H9 (cell line): ENCODE measurements at regions not wholly inside any gene's neighbourhood (a gene's known extent, or its start where the extent isn't known, plus 50 kb on each side); places are given as distances from the start of the nearest gene placed in this dataset.

Experiments used
- DNase-seq: peaks from one replicate; pipeline ENCODE4 v3.0.0-alpha.2; 2017
- H2AFZ ChIP-seq: one replicate; pipeline ENCODE4 v1.6.1; 2013; ENCODE audit warnings: mild to moderate bottlenecking, low read length, control low read depth, moderate library complexity
- H2AK5ac ChIP-seq: 2 replicates; pipeline ENCODE4 v1.6.1; 2013; ENCODE audit warnings: low read length, control low read depth, mixed read lengths; ENCODE audit not compliant: insufficient read length
- H2BK120ac ChIP-seq: one replicate; pipeline ENCODE4 v1.6.1; 2013; ENCODE audit warnings: low read depth, mild to moderate bottlenecking, low read length, control low read depth, inconsistent platforms; ENCODE audit not compliant: poor library complexity, severe bottlenecking
- H2BK12ac ChIP-seq: 2 replicates; pipeline ENCODE4 v1.6.1; 2013; ENCODE audit warnings: low read length, control low read depth, mixed read lengths, low read depth; ENCODE audit not compliant: insufficient read length
- H2BK15ac ChIP-seq: 2 replicates; pipeline ENCODE4 v1.6.1; 2013; ENCODE audit warnings: low read depth, low read length, control low read depth
- H2BK20ac ChIP-seq: one replicate; pipeline ENCODE4 v1.6.1; 2013; ENCODE audit warnings: low read depth, mild to moderate bottlenecking, low read length, control low read depth, inconsistent platforms; ENCODE audit not compliant: poor library complexity, severe bottlenecking
- H2BK5ac ChIP-seq: 2 replicates; pipeline ENCODE4 v1.6.1; 2013; ENCODE audit warnings: low read length, control low read depth, mixed read lengths; ENCODE audit not compliant: insufficient read length
- H3K14ac ChIP-seq: 2 replicates; pipeline ENCODE4 v1.6.1; 2013; ENCODE audit warnings: low read length, control low read depth; ENCODE audit not compliant: insufficient read depth
- H3K18ac ChIP-seq: 2 replicates; pipeline ENCODE4 v1.6.1; 2013; ENCODE audit warnings: low read depth, mild to moderate bottlenecking, mixed read lengths, low read length, control low read depth; ENCODE audit not compliant: insufficient read length
- H3K23ac ChIP-seq: 2 replicates; pipeline ENCODE4 v1.6.1; 2013; ENCODE audit warnings: low read length, control low read depth, mixed read lengths, low read depth; ENCODE audit not compliant: insufficient read length
- H3K23me2 ChIP-seq: 2 replicates; pipeline ENCODE4 v1.6.1; 2013; ENCODE audit warnings: low read depth, mild to moderate bottlenecking, mixed read lengths, low read length, control low read depth; ENCODE audit not compliant: insufficient read length, poor library complexity, severe bottlenecking
- H3K27ac ChIP-seq: 2 replicates; pipeline ENCODE4 v1.5.1; 2013; ENCODE audit warnings: low read length, control low read depth, mixed read lengths, low read depth; ENCODE audit not compliant: insufficient read length
- H3K27me3 ChIP-seq: 2 replicates; pipeline ENCODE4 v1.6.1; 2013; ENCODE audit warnings: low read length, control low read depth, inconsistent platforms; ENCODE audit not compliant: insufficient read depth
- H3K4ac ChIP-seq: 2 replicates; pipeline ENCODE4 v1.6.1; 2013; ENCODE audit warnings: low read depth, mild to moderate bottlenecking, control low read depth, inconsistent platforms, low read length, moderate library complexity
- H3K4me1 ChIP-seq: 2 replicates; pipeline ENCODE4 v1.6.1; 2013; ENCODE audit warnings: low read length, control low read depth, inconsistent platforms; ENCODE audit not compliant: insufficient read depth
- H3K4me2 ChIP-seq: 2 replicates; pipeline ENCODE4 v1.6.1; 2013; ENCODE audit warnings: low read length, control low read depth, mixed read lengths; ENCODE audit not compliant: insufficient read length, insufficient read depth
- H3K56ac ChIP-seq: 2 replicates; pipeline ENCODE4 v1.6.1; 2013; ENCODE audit warnings: low read depth, mild to moderate bottlenecking, mixed read lengths, low read length, control low read depth; ENCODE audit not compliant: insufficient read length
- H3K79me1 ChIP-seq: 2 replicates; pipeline ENCODE4 v1.6.1; 2013; ENCODE audit warnings: low read depth, mild to moderate bottlenecking, moderate library complexity, low read length, control low read depth, inconsistent platforms; ENCODE audit not compliant: insufficient read depth, poor library complexity, severe bottlenecking
- H3K79me2 ChIP-seq: 2 replicates; pipeline ENCODE4 v1.6.1; 2013; ENCODE audit warnings: low read length, control low read depth, inconsistent platforms; ENCODE audit not compliant: insufficient read depth
- H3K9ac ChIP-seq: 2 replicates; pipeline ENCODE4 v1.6.1; 2013; ENCODE audit warnings: low read length, control low read depth, mixed read lengths; ENCODE audit not compliant: insufficient read length; ENCODE audit errors: extremely low read depth
- H3K9me3 ChIP-seq: one replicate; pipeline ENCODE4 v1.6.1; 2013; ENCODE audit warnings: low read depth, low read length, inconsistent platforms; ENCODE audit not compliant: control insufficient read depth
- H3T11ph ChIP-seq: one replicate; pipeline ENCODE4 v1.6.1; 2013; ENCODE audit warnings: mild to moderate bottlenecking, low read length, control low read depth, inconsistent platforms
- H4K20me1 ChIP-seq: one replicate; pipeline ENCODE4 v1.6.1; 2013; ENCODE audit not compliant: control insufficient read depth, insufficient read length, insufficient read depth
- H4K5ac ChIP-seq: 2 replicates; pipeline ENCODE4 v1.6.1; 2013; ENCODE audit warnings: low read depth, mild to moderate bottlenecking, mixed read lengths, low read length, control low read depth; ENCODE audit not compliant: insufficient read length
- H4K8ac ChIP-seq: replicated peaks from 2 replicates; pipeline ENCODE4 v1.6.1; 2013; ENCODE audit warnings: low read length, control low read depth, mixed read lengths, low read depth; ENCODE audit not compliant: insufficient read length
- H4K91ac ChIP-seq: 2 replicates; pipeline ENCODE4 v1.6.1; 2013; ENCODE audit warnings: low read depth, mild to moderate bottlenecking, moderate library complexity, mixed read lengths, low read length, control low read depth; ENCODE audit not compliant: insufficient read length
- H3K27ac Mint-ChIP-seq, 3 experiments: 2 replicates in 2 of 3; 3 replicates in 1 of 3; pipeline ENCODE4 v1.8.0; 2020 to 2021; ENCODE audit warnings: mixed read lengths in 3 of 3, mild to moderate bottlenecking in 1 of 3, moderate library complexity in 1 of 3
- H3K27me3 Mint-ChIP-seq: 2 replicates; pipeline ENCODE4 v1.8.0; 2021; ENCODE audit warnings: low read depth, mild to moderate bottlenecking, moderate library complexity, mixed read lengths
- H3K36me3 Mint-ChIP-seq, 3 experiments: 2 replicates in 2 of 3; 3 replicates in 1 of 3; pipeline ENCODE4 v1.8.0; 2020 to 2021; ENCODE audit warnings: low read depth in 3 of 3, mixed read lengths in 3 of 3; ENCODE audit not compliant: insufficient read depth in 1 of 3
- H3K4me1 Mint-ChIP-seq, 2 experiments: 2 replicates each; pipeline ENCODE4 v1.8.0; 2020; ENCODE audit warnings: mixed read lengths in 2 of 2
- H3K4me3 Mint-ChIP-seq, 2 experiments: 2 replicates in 1 of 2; 3 replicates in 1 of 2; pipeline ENCODE4 v1.8.0; 2020 to 2021; ENCODE audit warnings: mild to moderate bottlenecking in 2 of 2, mixed read lengths in 2 of 2, moderate library complexity in 1 of 2
- H3K9me3 Mint-ChIP-seq, 2 experiments: 2 replicates in 1 of 2; 3 replicates in 1 of 2; pipeline ENCODE4 v1.8.0; 2020; ENCODE audit warnings: mild to moderate bottlenecking in 2 of 2, mixed read lengths in 2 of 2, moderate library complexity in 1 of 2
- CTCF ChIP-seq: fragments of 200-600 bp; sonication (generic); conservative IDR thresholded peaks from 3 replicates; pipeline ENCODE4 v1.8.0; 2021; ENCODE audit warnings: antibody characterized with exemption, mild to moderate bottlenecking
- WGBS: extraction: QIAGEN DNeasy Blood & Tissue Kit; methylation state at CpG from one replicate; pipeline ENCODE4 v1.1.7; 2013; ENCODE audit warnings: missing lambda C conversion rate, low lambda C conversion rate, mixed read lengths; ENCODE audit not compliant: insufficient read length; ENCODE audit errors: extremely low coverage; 5-methylcytosine and 5-hydroxymethylcytosine counted together

DNA sequence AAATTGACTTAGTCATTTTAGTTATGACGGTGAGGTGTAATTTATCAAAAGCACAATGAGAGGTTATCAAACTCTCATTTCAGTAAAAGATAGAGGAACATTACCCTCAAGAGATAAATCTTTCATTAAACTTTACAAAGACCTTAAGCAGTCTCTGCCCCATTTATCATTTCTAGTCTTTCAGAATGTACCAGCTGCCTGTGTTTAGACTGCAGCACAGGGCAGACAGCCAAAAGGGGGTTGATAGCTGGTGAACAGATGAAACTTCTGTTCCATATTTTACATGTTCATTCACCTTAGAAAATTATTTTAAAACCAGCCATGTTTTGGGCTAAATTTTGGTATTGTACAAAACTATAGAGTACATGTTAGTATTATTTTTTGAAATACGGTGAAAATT lies 514.6 kb upstream of the CNTN3 start:
- Histone ChIP-seq H3K79me2 (no peaks in the 10 kb centered on the region), H3K23me2 (no peaks in the 10 kb centered on the region), H2AK5ac (no peak overlapping the region), H3T11ph (no peak overlapping the region), H3K23ac (no peak overlapping the region), H3K27me3 (no peaks in the 10 kb centered on the region), H3K79me1 (no peaks in the 10 kb centered on the region), H4K20me1 (no peaks in the 10 kb centered on the region), H2BK120ac (no peak overlapping the region), H3K14ac (no peak overlapping the region), H3K4me2 (no peak overlapping the region), H4K8ac (no peak overlapping the region), H3K56ac (no peak overlapping the region), H3K9me3 (no peaks in the 10 kb centered on the region), H3K18ac (no peak overlapping the region), H2BK15ac (no peak overlapping the region), H2AFZ (no peak overlapping the region), H2BK5ac (no peak overlapping the region), H4K91ac (no peak overlapping the region), H3K4me1 (no peaks in the 10 kb centered on the region), H2BK12ac (no peak overlapping the region), H3K9ac (no peak overlapping the region), H3K4ac (no peak overlapping the region), H2BK20ac (no peak overlapping the region), H4K5ac (no peak overlapping the region), H3K27ac (no peak overlapping the region)
- no peak for TF ChIP-seq CTCF
- H3K27ac Mint-ChIP-seq, result no peak overlapping the region
- no peaks in the 10 kb centered on the region; the same call in 1 of the 2 replicates for H3K27me3 Mint-ChIP-seq
- no peak overlapping the region for H3K4me3 Mint-ChIP-seq
- DNase-seq, result no peak
- H3K36me3 Mint-ChIP-seq, result peaks cover 0 to 13% (median 0%) of the 10 kb centered on the region in 3 experiments; a peak in 1 of 7 replicates
- peaks cover 4 to 7% of the 10 kb centered on the region in 2 experiments for H3K4me1 Mint-ChIP-seq
- WGBS, result no CpG with 5 or more reads among the region's 2 CpGs
- H3K9me3 Mint-ChIP-seq, result peaks cover 4 to 5% of the 10 kb centered on the region in 2 experiments; a peak in 3 of 5 replicates
